Left hindlimb (tissue), 1 donor: ENCODE measurements at regions not wholly inside any gene's neighbourhood (a gene's known extent, or its start where the extent isn't known, plus 50 kb on each side); places are given as distances from the start of the nearest gene placed in this dataset.

Experiments
- DNase-seq: peaks from one replicate; pipeline ENCODE4 v3.0.0-alpha.2; 2018

GRCh38 chr2:189268763-189269162 lies 89.2 kb upstream of the COL5A2 start:
- no peak for DNase-seq

GRCh38 chr2:189273734-189274133 lies 94.2 kb upstream of the COL5A2 start:
- DNase-seq, result no peak

- no peak for DNase-seq
These were observed 94.8 kb upstream of the COL5A2 start for GRCh38 chr2:189274361-189274760.

GRCh38 chr2:189276277-189276676 lies 96.7 kb upstream of the COL5A2 start:
- DNase-seq, result no peak

GRCh38 chr2:189281201-189281600 lies 101.6 kb upstream of the COL5A2 start:
- no peak for DNase-seq

GRCh38 chr2:189285349-189285748 lies 105.8 kb upstream of the COL5A2 start:
- DNase-seq, result no peak

- no peak for DNase-seq
These were observed 106.5 kb upstream of the COL5A2 start for GRCh38 chr2:189285962-189286645.

- DNase-seq, result no peak
These were observed 107.8 kb upstream of the COL5A2 start for GRCh38 chr2:189287363-189287762.

GRCh38 chr2:189287982-189288521 lies 108.5 kb upstream of the COL5A2 start:
- no peak for DNase-seq

GRCh38 chr2:189291460-189291859 lies 111.9 kb upstream of the COL5A2 start:
- DNase-seq, result no peak

GRCh38 chr2:189293164-189293563 lies 113.6 kb upstream of the COL5A2 start:
- DNase-seq, result no peak

- DNase-seq, result no peak
These were observed 117.9 kb upstream of the COL5A2 start for GRCh38 chr2:189297446-189297845.

- DNase-seq, result no peak
These were observed 118.5 kb upstream of the COL5A2 start for GRCh38 chr2:189298038-189298437.

GRCh38 chr2:189298481-189298880 lies 118.9 kb upstream of the COL5A2 start:
- DNase-seq, result no peak

GRCh38 chr2:189299974-189300373 lies 120.4 kb upstream of the COL5A2 start:
- no peak for DNase-seq

GRCh38 chr2:189300916-189301315 lies 121.4 kb upstream of the COL5A2 start:
- DNase-seq, result no peak

GRCh38 chr2:189302274-189302948 lies 122.8 kb upstream of the COL5A2 start:
- no peak for DNase-seq

GRCh38 chr2:189304360-189304759 lies 124.8 kb upstream of the COL5A2 start:
- DNase-seq, result no peak

GRCh38 chr2:189305291-189305943 lies 125.9 kb upstream of the COL5A2 start:
- no peak for DNase-seq

GRCh38 chr2:189306525-189306924 lies 127.0 kb upstream of the COL5A2 start:
- no peak for DNase-seq

GRCh38 chr2:189308056-189308790 lies 128.7 kb upstream of the COL5A2 start:
- no peak for DNase-seq

GRCh38 chr2:189309331-189309730 lies 129.8 kb upstream of the COL5A2 start:
- DNase-seq, result no peak

GRCh38 chr2:189312211-189312610 lies 129.1 kb upstream of the WDR75 start:
- no peak for DNase-seq
